GM18498 (cell line): ENCODE measurements at regions not wholly inside any gene's neighbourhood (a gene's known extent, or its start where the extent isn't known, plus 50 kb on each side); places are given as distances from the start of the nearest gene placed in this dataset.

Experiments
- ATAC-seq: cut with Tn5 transposase; IDR thresholded peaks from one replicate; pipeline ENCODE4 v1.9.1; 2021; ENCODE audit warnings: mild to moderate bottlenecking, moderate library complexity; ENCODE audit not compliant: unreplicated experiment

GRCh38 chr9:89744730-89745129 is 139.9 kb downstream of the GADD45G start:
- ATAC-seq, result no peak

GRCh38 chr9:89745601-89746376 is 141.0 kb downstream of the GADD45G start:
- no peak for ATAC-seq

DNA sequence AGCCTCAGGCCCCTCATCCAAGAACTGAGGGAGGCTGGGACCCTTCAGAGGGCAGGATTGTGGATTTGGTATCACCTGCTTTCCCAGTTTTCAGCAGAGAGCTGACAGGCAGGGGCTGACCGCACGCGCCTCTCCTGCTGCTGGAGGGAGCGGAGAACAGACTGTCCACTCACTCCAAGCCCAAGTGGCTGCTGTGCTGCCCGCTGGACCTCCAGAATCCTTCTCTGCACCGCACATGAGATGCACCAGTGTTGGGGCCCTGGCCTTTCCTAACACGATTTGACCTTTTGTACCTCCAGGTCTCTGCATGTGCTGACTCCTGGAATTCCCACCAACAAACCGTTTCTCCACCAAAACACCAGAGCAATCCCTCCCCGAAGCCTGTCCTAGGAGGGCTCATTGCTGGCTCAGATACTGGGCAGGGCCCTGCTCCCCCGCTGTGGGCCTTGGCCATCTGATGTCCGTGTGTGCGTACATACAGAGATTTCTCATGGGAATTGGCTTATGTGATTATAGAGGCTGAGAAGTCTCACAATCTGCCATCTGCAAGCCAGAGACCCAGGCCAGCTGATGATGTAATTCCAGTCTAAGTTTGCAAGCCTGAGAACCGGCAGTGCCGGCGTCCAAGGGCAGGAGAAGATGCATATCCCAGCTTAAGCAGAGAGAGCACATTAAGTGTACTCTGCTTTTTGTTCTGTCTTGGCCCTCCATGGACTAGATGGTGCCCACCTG is 141.7 kb downstream of the GADD45G start:
- no peak for ATAC-seq

DNA sequence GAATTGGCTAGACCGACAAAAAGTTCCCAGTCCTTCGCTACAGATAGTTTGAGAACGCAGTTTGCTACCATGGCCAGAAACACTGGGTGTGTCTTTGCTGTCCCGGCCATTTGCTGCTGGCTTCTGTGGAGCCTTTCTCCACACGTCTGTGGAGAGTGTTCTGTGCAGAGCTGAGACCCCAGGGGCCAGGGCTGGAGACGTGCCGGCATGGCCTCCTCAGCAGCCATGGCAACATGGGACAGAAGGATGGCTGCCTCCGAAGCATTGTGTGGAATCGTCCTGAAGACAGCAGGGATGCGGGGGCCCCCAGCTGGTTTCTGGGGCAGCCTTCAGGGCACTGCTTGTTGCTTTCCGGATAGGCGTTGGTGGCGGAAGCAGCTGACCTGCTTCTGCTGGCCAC is 142.8 kb downstream of the GADD45G start:
- no peak for ATAC-seq

GRCh38 chr9:89748021-89748670 is 143.3 kb downstream of the GADD45G start:
- no peak for ATAC-seq

DNA sequence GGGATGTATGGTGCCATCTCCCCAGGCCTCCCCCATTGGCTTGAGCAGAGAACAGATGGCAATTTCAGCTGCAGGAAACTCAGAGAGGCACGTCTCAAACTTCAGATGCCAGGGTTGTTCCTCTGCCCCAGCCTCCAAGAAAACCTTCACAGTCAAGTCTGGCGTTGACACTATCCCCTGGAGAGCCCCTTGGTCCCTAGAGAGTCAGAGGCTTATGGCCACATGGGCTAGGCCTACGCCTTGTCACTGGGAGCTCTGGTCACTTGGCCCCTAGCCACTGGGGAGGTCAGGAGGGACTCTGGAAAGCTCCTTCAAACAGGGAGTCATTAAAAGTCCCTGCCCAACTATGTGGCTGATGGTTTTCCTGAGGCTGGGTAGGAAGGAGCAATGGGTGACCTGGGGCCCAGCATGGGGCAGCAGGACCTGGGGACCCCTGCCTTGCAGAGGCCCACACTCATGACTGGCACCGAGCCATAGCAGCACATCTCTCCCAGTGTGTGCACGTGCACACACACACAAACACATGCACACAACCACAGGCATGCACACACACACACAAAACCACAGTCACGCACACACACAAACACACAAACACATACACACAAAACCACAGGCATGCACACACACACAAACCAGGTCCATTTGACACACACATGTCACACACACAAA is 144.2 kb downstream of the GADD45G start:
- no peak for ATAC-seq

GRCh38 chr9:89749500-89750116 is 144.8 kb downstream of the GADD45G start:
- no peak for ATAC-seq

- no peak for ATAC-seq
Measured at GRCh38 chr9:89750117-89750791, 145.4 kb downstream of the GADD45G start.

- ATAC-seq, result no peak
Measured at GRCh38 chr9:89751079-89751825, 146.4 kb downstream of the GADD45G start.

DNA sequence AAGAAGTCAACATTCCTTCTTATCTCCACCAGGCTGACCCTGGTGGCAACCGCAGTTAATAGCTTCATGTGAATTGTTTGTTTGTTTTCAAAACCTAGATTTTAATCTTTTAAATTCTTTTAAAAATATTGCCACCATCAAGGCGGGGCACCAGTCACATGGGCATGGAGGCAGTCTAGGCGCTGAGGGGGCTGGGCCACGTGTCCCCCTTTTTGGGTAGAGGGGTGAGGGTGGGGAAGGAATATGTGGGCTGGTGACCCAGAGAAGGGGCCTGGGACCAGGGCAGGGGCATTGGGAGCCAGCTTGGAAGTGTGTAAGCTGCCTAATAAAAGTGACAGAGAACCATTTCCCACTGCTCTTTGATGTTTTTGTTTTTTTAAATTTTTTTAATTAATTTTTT is 147.3 kb downstream of the GADD45G start:
- ATAC-seq, result no peak

DNA sequence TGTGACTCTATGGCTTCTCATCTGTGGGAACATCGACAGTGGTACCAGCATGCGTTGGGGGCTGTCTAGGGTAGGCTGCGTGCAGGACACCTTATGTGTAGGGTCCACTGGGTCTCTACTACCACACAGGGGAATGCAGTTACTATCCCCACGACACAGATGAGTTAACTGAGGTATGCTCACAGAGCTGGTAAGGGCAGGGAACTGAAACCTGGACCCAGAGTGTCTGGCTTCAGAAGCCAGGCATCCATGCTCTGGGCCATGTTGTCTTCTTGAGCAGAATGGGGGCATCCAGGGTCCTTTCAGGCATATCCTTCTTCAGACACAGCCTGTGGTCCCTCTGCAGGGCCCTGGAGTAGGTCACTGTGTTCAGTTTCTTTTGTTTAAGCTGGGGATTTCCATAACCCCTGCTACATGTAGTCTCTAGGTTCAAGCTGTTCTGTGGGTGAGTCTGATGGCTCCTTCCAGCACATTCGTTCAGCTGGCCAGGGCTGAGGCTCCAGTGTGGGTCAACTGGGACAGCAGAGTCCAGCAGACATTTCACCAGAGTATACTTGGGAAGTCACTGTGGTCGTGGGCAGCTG is 148.8 kb downstream of the GADD45G start:
- ATAC-seq, result no peak

DNA sequence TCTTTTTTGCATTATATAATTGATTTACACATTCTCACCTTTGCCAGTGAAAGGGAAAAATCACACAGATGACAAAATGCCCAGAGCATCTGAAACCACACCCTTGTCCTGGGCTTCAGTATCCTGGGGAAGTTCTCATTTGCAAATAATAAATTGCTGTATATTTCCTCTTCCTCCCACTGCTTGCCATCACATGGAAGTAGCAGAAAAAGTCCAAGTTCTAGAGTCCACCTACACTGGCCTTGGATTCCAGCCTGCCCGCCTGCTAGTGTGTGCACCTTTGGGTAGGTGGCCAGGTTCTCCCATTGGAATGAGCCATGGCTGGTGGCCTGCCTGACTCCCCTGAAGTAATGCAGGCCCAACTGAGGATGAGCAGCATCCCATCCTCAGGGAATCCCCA is 149.4 kb downstream of the GADD45G start:
- ATAC-seq, result no peak

DNA sequence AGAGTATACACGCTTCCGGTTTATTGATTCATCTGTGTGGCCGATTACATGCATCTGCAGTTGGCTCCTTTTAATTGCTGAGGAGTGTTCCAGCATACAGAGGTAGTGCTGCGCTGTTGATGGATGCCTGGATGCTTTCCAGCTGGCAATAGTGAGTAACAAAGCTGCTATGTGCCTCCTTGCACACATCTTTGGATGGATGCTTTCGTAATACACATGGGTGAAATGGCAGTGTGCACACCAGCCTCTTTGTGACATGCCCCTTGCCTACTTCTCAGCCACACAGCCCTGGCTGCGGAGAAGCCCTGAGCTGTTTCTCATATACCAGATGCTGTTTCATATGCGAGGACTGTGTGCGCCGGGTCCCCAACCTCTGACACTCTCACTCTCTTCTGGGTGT is 151.0 kb downstream of the GADD45G start:
- no peak for ATAC-seq

DNA sequence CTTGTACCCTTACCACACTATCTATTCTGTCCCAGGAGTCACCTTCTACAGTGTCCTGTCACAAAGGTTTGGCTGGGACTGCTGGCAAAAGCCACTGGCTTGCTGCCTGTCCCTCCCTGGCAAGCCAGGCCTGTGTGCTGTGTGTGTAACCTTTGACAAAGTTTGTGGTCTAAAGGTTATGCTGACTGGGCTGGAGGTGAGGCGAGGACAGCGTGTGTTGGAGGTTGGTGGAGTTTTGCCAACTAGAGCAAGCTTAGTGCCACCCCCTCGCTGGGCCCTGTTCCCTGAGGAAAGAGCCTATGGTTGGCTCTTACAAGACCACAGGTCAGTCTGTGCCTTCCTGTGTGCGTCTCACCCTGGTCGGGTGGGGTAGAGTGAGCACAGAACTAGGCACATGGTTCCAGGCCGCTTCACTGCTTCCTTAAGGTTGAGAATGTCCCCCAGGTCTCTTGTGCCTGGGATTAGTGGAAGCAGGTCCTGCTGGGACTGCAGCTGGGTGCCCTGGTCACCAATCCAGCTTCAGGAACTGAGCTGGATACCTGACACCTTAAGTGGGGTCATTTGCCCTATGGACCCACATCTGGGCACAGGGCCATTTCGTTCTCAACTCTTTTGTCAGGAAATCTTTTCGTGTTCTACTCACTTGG is 152.2 kb downstream of the GADD45G start:
- no peak for ATAC-seq

DNA sequence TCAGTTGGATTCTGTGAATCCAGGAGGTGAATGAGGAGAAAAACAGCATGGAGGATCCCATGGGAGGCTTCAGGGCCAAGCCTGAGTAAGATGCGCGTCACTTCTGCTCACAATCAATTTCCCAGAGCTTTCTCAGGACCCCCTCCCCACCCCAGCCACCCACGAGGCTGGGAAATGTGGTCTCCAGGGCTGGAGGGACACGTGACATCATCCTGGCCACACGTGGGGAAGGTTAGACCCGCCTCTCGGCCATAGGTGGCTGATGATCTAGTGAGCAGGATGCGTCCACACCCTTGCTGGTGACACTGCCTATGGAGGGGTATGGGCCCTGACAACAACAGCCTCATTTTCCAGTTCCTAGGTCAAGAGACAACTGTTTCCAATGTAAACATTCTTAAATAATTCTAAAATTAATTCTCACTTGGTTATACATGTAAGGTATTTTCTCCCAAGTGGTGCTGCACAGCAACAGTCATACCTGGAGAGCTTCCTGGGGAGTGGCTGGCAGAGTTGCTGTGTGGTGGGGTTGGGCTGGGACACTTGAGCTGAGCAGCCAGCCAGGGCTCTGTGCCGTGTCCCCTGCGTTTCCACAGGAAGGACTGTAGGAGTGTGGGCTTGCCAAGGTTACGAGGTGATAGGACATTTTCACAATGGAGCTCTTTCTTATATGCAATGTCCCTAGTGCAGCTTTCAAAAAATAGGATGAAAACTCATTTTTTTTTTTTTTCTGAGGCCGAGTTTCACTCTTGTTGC is 153.1 kb downstream of the GADD45G start:
- ATAC-seq, result no peak

DNA sequence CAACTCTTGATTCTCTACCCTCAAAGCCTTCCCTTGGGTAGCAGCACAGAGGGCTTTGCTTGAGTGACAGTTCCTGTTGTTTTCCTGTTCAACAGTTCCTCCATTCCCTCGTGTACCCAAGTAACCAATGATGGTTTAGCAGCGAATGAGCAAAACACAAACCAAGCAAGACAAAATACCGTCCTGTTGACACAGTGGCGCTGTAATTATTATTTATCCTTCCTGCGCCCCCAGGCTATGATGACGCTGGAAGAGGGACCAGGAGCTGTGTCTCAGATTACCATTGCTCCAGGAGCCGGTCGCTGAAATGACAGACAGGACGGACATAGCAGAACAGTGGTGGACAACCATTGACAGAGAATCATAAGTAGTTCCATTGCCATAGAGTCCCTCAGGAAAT is 154.8 kb downstream of the GADD45G start:
- no peak for ATAC-seq

- ATAC-seq, result no peak
Measured at GRCh38 chr9:89760123-89760522, 155.3 kb downstream of the GADD45G start.

GRCh38 chr9:89764217-89764616 is 159.4 kb downstream of the GADD45G start:
- ATAC-seq, result no peak
